SK-N-MC (cell line): ENCODE measurements at regions not wholly inside any gene's neighbourhood (a gene's known extent, or its start where the extent isn't known, plus 50 kb on each side); places are given as distances from the start of the nearest gene placed in this dataset.
"Not testable (repeated sequence)": the region's sequence is repeated elsewhere in the genome, so short reads cannot be mapped to it uniquely, and the experiment has no call there.

Experiments used
- DNase-seq: peaks from one replicate; pipeline ENCODE4 v3.0.0-alpha.2; 2011; ENCODE audit warnings: low read depth, low spot score
- H3K27ac ChIP-seq: fragments of 200-600 bp; sonication (generic); 2 replicates; pipeline ENCODE4 v1.5.1; 2016; ENCODE audit warnings: mixed run types
- H3K36me3 ChIP-seq: fragments of 200-600 bp; sonication (generic); 2 replicates; pipeline ENCODE4 v1.6.1; 2017; ENCODE audit warnings: antibody characterized with exemption, low read length, mixed read lengths; ENCODE audit not compliant: insufficient read depth
- H3K4me3 ChIP-seq: fragments of 200-600 bp; sonication (generic); 2 replicates; pipeline ENCODE4 v1.5.1; 2016
- H3K9ac ChIP-seq: fragments of 200-600 bp; sonication (generic); 2 replicates; pipeline ENCODE4 v1.8.0; 2017; ENCODE audit warnings: mixed run types, mixed read lengths; ENCODE audit not compliant: insufficient read length
- H3K9me3 ChIP-seq: fragments of 200-600 bp; sonication (generic); 2 replicates; pipeline ENCODE4 v1.6.1; 2017; ENCODE audit warnings: low read depth, mild to moderate bottlenecking, antibody characterized with exemption, low read length, moderate library complexity, mixed read lengths
- EZH2 ChIP-seq: fragments of 200-600 bp; sonication (generic); IDR thresholded peaks from one replicate; pipeline ENCODE4 v1.6.1; 2017; ENCODE audit warnings: antibody characterized with exemption
- FOXP2 ChIP-seq: optimal IDR thresholded peaks from 2 replicates; pipeline ENCODE3; 2011; ENCODE audit warnings: mild to moderate bottlenecking, moderate library complexity; ENCODE audit not compliant: insufficient read depth; ENCODE audit errors: extremely low read length, control extremely low read depth
- POLR2AphosphoS5 ChIP-seq: IDR thresholded peaks from 2 replicates; pipeline ENCODE4 v1.6.1; 2012; ENCODE audit warnings: mild to moderate bottlenecking, low read depth, low read length, borderline replicate concordance

DNA sequence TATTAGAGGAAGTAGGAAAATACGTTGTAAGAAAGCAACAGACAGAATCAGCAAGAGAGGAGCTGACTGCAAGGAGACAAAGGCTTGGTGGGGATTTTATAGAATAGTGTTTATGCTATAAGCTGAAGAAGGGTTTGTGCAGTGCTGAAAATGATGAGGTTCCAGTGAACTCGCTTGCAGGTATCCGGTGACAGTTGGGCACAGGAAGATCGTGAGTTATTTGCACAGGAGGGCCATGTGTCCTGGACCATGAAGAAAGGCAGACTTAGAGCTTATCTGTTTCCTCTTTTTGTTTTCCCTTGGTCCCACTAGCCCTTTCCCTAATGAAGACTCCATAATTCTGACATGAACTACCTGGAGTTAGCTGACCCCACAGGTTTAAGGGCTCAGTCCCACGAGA is 61.4 kb downstream of the NXNL2 start:
- H3K27ac ChIP-seq = no peak overlapping the region

DNA sequence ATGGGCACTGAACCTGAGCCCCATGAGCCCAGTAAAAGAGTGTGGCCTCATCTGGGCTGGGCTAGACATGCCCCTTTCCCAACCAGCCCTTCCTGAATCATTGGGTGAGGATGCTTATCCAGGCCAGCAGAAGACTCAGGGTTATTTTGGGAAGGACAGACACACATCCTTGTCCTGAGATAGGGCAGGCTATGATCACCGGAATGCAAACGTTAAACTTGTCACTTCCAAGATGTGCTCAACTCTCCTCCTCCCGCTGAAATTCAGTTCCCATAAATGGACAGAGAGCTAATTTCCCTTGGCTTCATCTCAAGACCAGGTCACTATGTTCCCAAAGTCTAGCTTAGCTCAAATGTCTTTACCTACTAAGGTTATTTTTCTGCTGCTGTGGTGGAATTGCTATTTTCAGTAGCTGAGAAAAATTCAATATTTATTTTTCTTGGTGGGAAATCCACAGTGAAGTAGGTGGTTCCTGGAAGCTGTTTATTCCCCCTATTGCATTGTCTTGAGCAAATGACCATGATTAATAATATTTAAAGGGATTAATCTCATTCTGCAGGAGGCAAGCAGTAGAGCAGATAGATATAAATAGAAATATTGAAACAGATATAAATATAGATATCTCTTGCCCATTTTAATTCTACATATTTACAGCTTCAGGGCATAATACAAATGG is 70.0 kb downstream of the NXNL2 start:
- Histone ChIP-seq H3K4me3 (no peak overlapping the region), H3K36me3 (no peaks in the 10 kb centered on the region), H3K9ac (no peak overlapping the region), H3K9me3 (no peaks in the 10 kb centered on the region), H3K27ac (no peak overlapping the region)
- DNase-seq = no peak
- TF ChIP-seq POLR2AphosphoS5 = no peak
- TF ChIP-seq EZH2 = no peak

More for the DNA sequence above, 61.4 kb downstream of the NXNL2 start:
- TF ChIP-seq FOXP2 = no peak
- TF ChIP-seq EZH2 = no peak
- TF ChIP-seq POLR2AphosphoS5 = no peak
- H3K36me3 ChIP-seq = no peaks in the 10 kb centered on the region
- no peak for DNase-seq
- H3K9ac ChIP-seq = no peak overlapping the region
- H3K9me3 ChIP-seq = no peaks in the 10 kb centered on the region
- H3K4me3 ChIP-seq = no peak overlapping the region

DNA sequence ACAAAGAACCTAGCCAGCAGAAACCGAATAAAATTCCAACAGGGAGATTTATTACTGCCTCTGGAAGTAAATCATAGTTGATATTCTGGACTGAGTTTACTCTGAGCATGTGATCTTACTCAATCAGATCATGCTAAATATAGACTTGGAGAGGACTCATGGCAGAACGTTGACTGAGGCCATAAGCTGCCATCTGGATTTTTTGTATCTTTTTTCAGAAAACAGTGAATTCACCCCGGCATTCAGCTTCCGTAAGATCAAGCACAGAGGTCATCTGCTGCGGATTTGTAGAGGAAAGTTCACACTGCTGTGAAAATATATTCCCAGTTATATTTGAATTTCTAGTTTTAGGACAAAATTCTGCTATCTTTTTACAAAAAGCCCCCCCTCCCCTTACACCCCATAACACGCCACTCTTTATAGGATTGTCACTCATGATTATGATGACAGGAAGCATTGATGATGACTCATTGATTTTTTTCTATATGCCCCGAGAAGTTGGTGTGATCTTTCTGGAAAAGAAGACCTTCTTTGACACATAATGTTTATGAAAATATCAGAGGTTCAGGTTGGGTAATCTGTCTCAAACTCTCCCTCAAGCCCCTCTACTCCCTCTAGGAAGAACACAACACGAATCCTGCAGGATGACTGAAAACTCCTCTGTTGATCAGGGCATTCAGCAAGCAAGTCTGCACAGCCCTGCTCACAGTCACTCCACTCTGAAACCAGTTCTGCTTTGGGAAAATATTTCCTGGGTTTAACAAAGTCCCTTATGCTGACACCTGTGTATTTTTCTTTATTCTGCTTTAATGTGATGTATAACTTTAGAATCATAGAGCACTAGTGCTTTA is 70.8 kb downstream of the NXNL2 start:
- TF ChIP-seq FOXP2 (no peak), POLR2AphosphoS5 (no peak), EZH2 (no peak)
- H3K9me3 ChIP-seq = no peaks in the 10 kb centered on the region
- H3K27ac ChIP-seq = no peak overlapping the region
- H3K9ac ChIP-seq = no peak overlapping the region
- no peaks in the 10 kb centered on the region for H3K36me3 ChIP-seq
- DNase-seq = no peak
- H3K4me3 ChIP-seq = no peak overlapping the region

DNA sequence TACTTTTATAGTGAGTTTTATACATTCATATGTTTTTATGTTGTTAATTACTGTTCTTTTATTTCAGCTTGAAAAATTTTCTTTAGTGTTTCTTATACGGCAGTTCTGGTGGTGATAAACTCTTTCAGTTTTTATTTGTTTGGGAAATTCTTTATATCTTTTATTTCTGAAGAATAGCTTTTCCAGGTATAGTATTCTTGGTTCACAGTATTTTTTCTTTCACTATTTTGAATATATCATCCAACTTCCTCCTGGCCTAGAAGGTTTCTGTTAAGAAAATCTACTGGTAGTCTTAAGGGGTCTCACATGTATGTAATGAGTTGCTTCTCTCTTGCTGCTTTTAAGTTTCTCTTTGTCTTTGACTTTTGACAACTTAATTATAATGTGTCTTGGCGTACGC is 79.4 kb downstream of the NXNL2 start:
- H3K9ac ChIP-seq = no peak overlapping the region
- H3K4me3 ChIP-seq = no peak overlapping the region
- H3K36me3 ChIP-seq = no peaks in the 10 kb centered on the region
- no peak overlapping the region for H3K27ac ChIP-seq
- TF ChIP-seq POLR2AphosphoS5 = no peak
- no peak for TF ChIP-seq FOXP2
- no peak for TF ChIP-seq EZH2
- peaks cover 2% of the 10 kb centered on the region; the same call in 1 of the 2 replicates for H3K9me3 ChIP-seq
- no peak for DNase-seq

DNA sequence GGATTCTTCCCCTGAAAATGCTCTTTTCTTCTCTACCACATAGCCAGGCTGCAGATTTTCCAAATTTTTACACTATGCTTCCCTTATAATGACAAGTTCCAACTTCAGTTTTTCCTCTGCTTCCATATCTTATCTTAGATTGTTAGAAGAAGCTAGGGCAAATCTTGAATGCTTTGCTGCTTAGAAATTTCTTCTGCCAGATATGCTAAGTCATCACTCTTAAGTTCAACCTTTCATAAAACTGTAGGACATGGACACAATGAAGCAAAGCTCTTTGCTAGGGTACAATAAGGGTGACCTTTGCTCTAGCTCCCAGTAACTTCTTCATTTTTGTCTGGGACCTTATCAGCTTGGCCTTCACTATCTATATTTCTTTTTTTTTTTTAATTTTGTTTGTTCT is 88.7 kb downstream of the NXNL2 start:
- DNase-seq = no peak
- H3K36me3 ChIP-seq = no peaks in the 10 kb centered on the region

DNA sequence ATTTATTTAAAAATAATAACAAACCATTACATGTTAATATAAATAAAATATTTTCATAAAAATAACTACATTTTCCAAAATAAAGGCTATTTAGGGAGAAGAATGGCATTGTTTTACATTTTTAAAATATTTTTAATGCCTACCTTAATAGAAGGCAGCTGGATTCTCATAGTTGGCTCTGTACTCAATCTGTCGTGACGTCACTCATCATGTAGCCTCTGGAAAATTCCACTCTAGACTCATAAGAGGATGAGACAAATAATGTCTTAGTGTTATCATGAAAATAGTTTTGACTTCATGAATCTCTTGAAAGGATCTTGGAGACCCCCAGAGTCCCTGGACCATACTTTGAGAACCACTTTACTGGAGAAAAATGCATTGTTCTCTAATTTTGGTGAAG is 93.1 kb downstream of the NXNL2 start:
- H3K9me3 ChIP-seq = no peaks in the 10 kb centered on the region
- TF ChIP-seq POLR2AphosphoS5 = no peak
- TF ChIP-seq FOXP2 = no peak
- no peak for TF ChIP-seq EZH2
- no peak for DNase-seq
- H3K9ac ChIP-seq = no peak overlapping the region
- no peak overlapping the region for H3K4me3 ChIP-seq
- H3K27ac ChIP-seq = no peak overlapping the region
- no peaks in the 10 kb centered on the region for H3K36me3 ChIP-seq

More for the DNA sequence above, 88.7 kb downstream of the NXNL2 start:
- no peaks in the 10 kb centered on the region for H3K9me3 ChIP-seq
- no peak overlapping the region for H3K4me3 ChIP-seq
- H3K9ac ChIP-seq = no peak overlapping the region
- TF ChIP-seq FOXP2 (no peak), POLR2AphosphoS5 (no peak), EZH2 (no peak)
- H3K27ac ChIP-seq = no peak overlapping the region

DNA sequence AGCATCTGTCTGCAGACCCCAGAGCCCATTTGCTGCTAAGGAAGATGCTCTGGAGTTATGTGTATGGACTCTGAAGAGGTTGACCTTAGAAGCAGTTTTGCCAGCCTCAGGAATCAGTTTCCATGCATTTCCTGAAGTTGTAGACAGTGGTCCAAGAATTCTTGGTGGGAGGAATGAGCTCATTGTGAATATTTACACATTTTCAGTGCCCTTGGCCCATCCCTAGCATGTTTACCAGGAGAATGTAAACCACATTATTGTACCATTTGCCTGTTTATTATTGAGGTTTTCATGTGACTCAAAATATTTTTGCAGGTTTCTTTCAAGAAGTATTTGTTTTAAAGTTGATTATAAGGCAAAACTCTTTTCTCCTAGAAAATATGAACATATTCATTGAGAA is 93.8 kb downstream of the NXNL2 start:
- Histone ChIP-seq H3K9me3 (no peaks in the 10 kb centered on the region), H3K27ac (no peak overlapping the region), H3K9ac (no peak overlapping the region), H3K4me3 (no peak overlapping the region), H3K36me3 (no peaks in the 10 kb centered on the region)
- DNase-seq = no peak
- TF ChIP-seq EZH2 (no peak), POLR2AphosphoS5 (no peak), FOXP2 (no peak)

DNA sequence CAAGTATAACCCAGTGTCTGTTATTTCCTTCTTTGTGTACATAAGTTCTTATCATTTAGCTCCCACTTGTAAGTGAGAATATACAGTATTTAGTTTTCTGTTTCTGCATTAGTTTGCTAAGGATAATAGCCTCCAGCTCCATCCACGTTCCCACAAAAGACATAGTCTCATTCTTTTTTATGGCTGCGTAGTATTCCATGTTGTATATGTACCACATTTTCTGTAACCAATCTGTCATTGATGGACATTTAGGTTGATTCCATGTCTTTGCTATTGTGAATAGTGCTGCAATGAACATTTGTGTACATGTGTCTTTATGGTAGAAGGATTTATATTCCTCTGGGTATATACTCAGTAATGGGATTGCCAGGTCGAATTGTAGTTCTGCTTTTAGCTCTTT is 95.6 kb downstream of the NXNL2 start:
- DNase-seq, H3K9ac ChIP-seq, H3K4me3 ChIP-seq, H3K36me3 ChIP-seq, H3K27ac ChIP-seq, H3K9me3 ChIP-seq: not testable (repeated sequence)
